IMR-90 (cell line): ENCODE measurements at regions not wholly inside any gene's neighbourhood (a gene's known extent, or its start where the extent isn't known, plus 50 kb on each side); places are given as distances from the start of the nearest gene placed in this dataset.

Experiments
- ATAC-seq: fragments of 200-7000 bp; cut with Tn5 transposase; 2 replicates; pipeline ENCODE4 v1.9.1; 2020; ENCODE audit warnings: low read depth, mild to moderate bottlenecking, moderate library complexity
- BruUV-seq: library from RNA; stranded (reverse); fragments of 400-500 nt; replicated peaks from 2 replicates; lab custom pipeline; 2021; lab: Mats Ljungman, UMichigan
- CTCF ChIA-PET: fragments of 300-600 bp; formaldehyde crosslinking; extraction: SDS; loops from one replicate; lab custom pipeline; 2021; ENCODE audit warnings: antibody characterized with exemption; lab: Yijun Ruan, JAX
- POLR2A ChIA-PET: fragments of 300-600 bp; sonication (Branson Sonifier 250); formaldehyde crosslinking; loops from one replicate; lab custom pipeline; 2022; ENCODE audit warnings: antibody characterized with exemption; ENCODE audit not compliant: unreplicated experiment; lab: Charles Lee
- DNase-seq: peaks from one replicate; pipeline ENCODE4 v3.0.0; 2013
- H2AFZ ChIP-seq: replicated peaks from 2 replicates; pipeline ENCODE3; 2013; ENCODE audit warnings: low read length, mild to moderate bottlenecking; ENCODE audit not compliant: poor library complexity
- H2AK5ac ChIP-seq: 2 replicates; pipeline ENCODE4 v1.6.1; 2013; ENCODE audit warnings: low read depth, low read length, inconsistent platforms
- H2AK9ac ChIP-seq: replicated peaks from 2 replicates; pipeline ENCODE3; 2013; ENCODE audit warnings: mild to moderate bottlenecking, low read depth, low read length, moderate library complexity; ENCODE audit not compliant: poor library complexity
- H2BK120ac ChIP-seq: 2 replicates; pipeline ENCODE4 v1.6.1; 2013; ENCODE audit warnings: low read depth, low read length, inconsistent platforms
- H2BK15ac ChIP-seq: 3 replicates; pipeline ENCODE4 v1.6.1; 2013; ENCODE audit warnings: low read depth, low read length, inconsistent platforms
- H2BK20ac ChIP-seq: 2 replicates; pipeline ENCODE4 v1.6.1; 2013; ENCODE audit warnings: low read depth, mild to moderate bottlenecking, inconsistent platforms, low read length, moderate library complexity
- H2BK5ac ChIP-seq: 2 replicates; pipeline ENCODE4 v1.6.1; 2013; ENCODE audit warnings: mild to moderate bottlenecking, low read depth, low read length, inconsistent platforms; ENCODE audit not compliant: poor library complexity, severe bottlenecking
- H3K14ac ChIP-seq: replicated peaks from 2 replicates; pipeline ENCODE4 v1.6.1; 2013; ENCODE audit warnings: low read depth, low read length, inconsistent platforms
- H3K18ac ChIP-seq: 2 replicates; pipeline ENCODE4 v1.6.1; 2013; ENCODE audit warnings: low read depth, low read length, control low read depth
- H3K23ac ChIP-seq: 2 replicates; pipeline ENCODE4 v1.6.1; 2013; ENCODE audit warnings: low read depth, low read length, inconsistent platforms
- H3K27ac ChIP-seq: 2 replicates; pipeline ENCODE4 v1.5.1; 2013; ENCODE audit warnings: mild to moderate bottlenecking, control low read depth, low read length; ENCODE audit not compliant: insufficient read depth
- H3K27me3 ChIP-seq: 2 replicates; pipeline ENCODE4 v1.6.1; 2013; ENCODE audit warnings: low read length; ENCODE audit not compliant: control insufficient read depth, insufficient read depth
- H3K36me3 ChIP-seq: 2 replicates; pipeline ENCODE4 v1.6.1; 2013; ENCODE audit warnings: low read length, mixed read lengths; ENCODE audit not compliant: control insufficient read depth, insufficient read depth
- H3K4ac ChIP-seq: 2 replicates; pipeline ENCODE4 v1.6.1; 2013; ENCODE audit warnings: low read depth, low read length, inconsistent platforms
- H3K4me1 ChIP-seq: 2 replicates; pipeline ENCODE4 v1.6.1; 2013; ENCODE audit warnings: low read length, mixed read lengths; ENCODE audit not compliant: control insufficient read depth, insufficient read depth
- H3K4me2 ChIP-seq: 2 replicates; pipeline ENCODE4 v1.6.1; 2013; ENCODE audit warnings: low read depth, mild to moderate bottlenecking, control low read depth, low read length, moderate library complexity
- H3K4me3 ChIP-seq: 2 replicates; pipeline ENCODE4 v1.5.1; 2013; ENCODE audit warnings: low read depth, mild to moderate bottlenecking, control low read depth, low read length, moderate library complexity; ENCODE audit not compliant: insufficient read depth
- H3K56ac ChIP-seq: 2 replicates; pipeline ENCODE4 v1.6.1; 2013; ENCODE audit warnings: low read length, inconsistent platforms; ENCODE audit not compliant: insufficient read depth; ENCODE audit errors: extremely low read depth
- H3K79me1 ChIP-seq, 2 experiments: 2 replicates each; pipeline ENCODE4 v1.6.1; 2013; ENCODE audit warnings: low read length in 2 of 2, inconsistent platforms in 1 of 2, low read depth in 1 of 2
- H3K9ac ChIP-seq: 2 replicates; pipeline ENCODE4 v1.6.1; 2013; ENCODE audit warnings: low read depth, low read length, control low read depth
- H3K9me1 ChIP-seq: 2 replicates; pipeline ENCODE4 v1.6.1; 2013; ENCODE audit warnings: low read length, inconsistent platforms; ENCODE audit not compliant: insufficient read depth
- H3K9me3 ChIP-seq: 2 replicates; pipeline ENCODE4 v1.6.1; 2013; ENCODE audit warnings: low read length; ENCODE audit not compliant: control insufficient read depth, insufficient read depth
- H4K20me1 ChIP-seq: 2 replicates; pipeline ENCODE4 v1.6.1; 2013; ENCODE audit warnings: low read length, inconsistent platforms; ENCODE audit not compliant: insufficient read depth
- H4K5ac ChIP-seq: 2 replicates; pipeline ENCODE4 v1.6.1; 2013; ENCODE audit warnings: mild to moderate bottlenecking, low read depth, low read length, control low read depth
- H4K8ac ChIP-seq, 2 experiments: 2 replicates each; pipeline ENCODE4 v1.6.1; 2013; ENCODE audit warnings: low read depth in 2 of 2, low read length in 2 of 2, control low read depth in 1 of 2, inconsistent platforms in 1 of 2
- H4K91ac ChIP-seq: 2 replicates; pipeline ENCODE4 v1.6.1; 2013; ENCODE audit warnings: low read depth, low read length, inconsistent platforms; ENCODE audit not compliant: insufficient read depth
- WGBS, 2 experiments: methylation state at CpG; one replicate each; pipeline versions ENCODE4 v1.1.5 to v1.1.7; 2013; ENCODE audit warnings: missing lambda C conversion rate in 2 of 2; ENCODE audit not compliant: insufficient read length in 1 of 2; ENCODE audit errors: extremely low coverage in 2 of 2; 5-methylcytosine and 5-hydroxymethylcytosine counted together
- dilution Hi-C: fragments of 300-500 bp; cut with HindIII; formaldehyde crosslinking; loops from one replicate; pipeline ENCODE4 v1.14.3; 2018; ENCODE audit warnings: low sequenced_read_pairs; ENCODE audit not compliant: unreplicated experiment
- in situ Hi-C: fragments of 300-500 bp; cut with MboI; formaldehyde crosslinking; loops from 3 replicates; pipeline ENCODE4 v1.14.3; 2019; ENCODE audit warnings: low sequenced_read_pairs, inconsistent platforms, mixed read lengths
- intact Hi-C: fragments of 100-400 bp; cut with micrococcal nuclease; formaldehyde crosslinking; loops from 2 replicates; pipeline ENCODE4 v1.10.0; 2022
- TF ChIP-seq, protein P1 (sequence below): fragments of 150-350 bp; IDR thresholded peaks from 2 replicates; pipeline ENCODE4 v1.6.1; 2017; ENCODE audit warnings: mild to moderate bottlenecking, antibody characterized with exemption, low read length, low read depth

DNA sequence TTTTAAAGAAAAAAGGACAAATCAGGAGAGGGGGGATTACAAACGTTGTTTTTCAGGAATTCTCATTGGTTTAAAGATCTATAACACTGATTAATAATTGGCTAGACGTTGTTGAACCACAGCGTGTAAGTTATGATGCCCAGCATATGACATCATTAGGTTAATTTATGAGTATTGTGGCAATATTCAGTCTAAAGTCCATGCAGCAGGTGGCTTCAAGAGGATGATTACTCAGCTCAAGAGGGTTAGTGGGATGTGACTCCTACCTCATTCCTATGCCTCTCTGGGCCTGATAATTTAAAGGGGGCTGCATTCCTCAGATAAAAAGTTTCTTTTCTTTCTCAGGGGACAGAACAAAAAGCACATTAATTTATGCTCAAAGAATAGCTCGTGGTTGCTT lies 1309.0 kb downstream of the EPHA7 start:
- Histone ChIP-seq H3K4ac (no peak overlapping the region), H3K9ac (no peak overlapping the region), H2BK5ac (no peak overlapping the region), H2BK20ac (no peak overlapping the region), H2AK9ac (no peak overlapping the region), H4K91ac (no peak overlapping the region), H4K8ac (no peak overlapping the region), H3K36me3 (no peaks in the 10 kb centered on the region), H3K4me1 (no peaks in the 10 kb centered on the region), H2AK5ac (no peak overlapping the region), H3K9me3 (peaks cover 4% of the 10 kb centered on the region), H3K9me1 (no peaks in the 10 kb centered on the region), H2BK120ac (no peak overlapping the region), H3K14ac (no peak overlapping the region), H4K20me1 (no peaks in the 10 kb centered on the region), H3K56ac (no peak overlapping the region), H3K23ac (no peak overlapping the region), H3K27ac (no peak overlapping the region), H3K18ac (no peak overlapping the region), H3K4me2 (no peak overlapping the region), H2BK15ac (no peak overlapping the region), H2AFZ (no peak overlapping the region), H3K79me1 (no peaks in the 10 kb centered on the region), H3K27me3 (no peaks in the 10 kb centered on the region), H3K4me3 (no peak overlapping the region), H4K5ac (no peak overlapping the region)
- in situ Hi-C loops (no loop called here), dilution Hi-C loops (no loop called here), intact Hi-C loops (loop anchor here (5.0 kb wide), 1 partner anchor 643 kb away; no protein-coding TSS in a partner anchor)
- ATAC-seq (no peak), DNase-seq (no peak)
- ChIA-PET POLR2A (interaction anchor here (0.6 kb wide), 1 partner anchor 72 kb away, joined by 5 read pairs; no protein-coding TSS in a partner anchor), CTCF (interaction anchor here (0.9 kb wide), 1 partner anchor 11 kb away, joined by 3 read pairs; no protein-coding TSS in a partner anchor)
- no TSS peak for BruUV-seq
- TF ChIP-seq, protein P1, sequence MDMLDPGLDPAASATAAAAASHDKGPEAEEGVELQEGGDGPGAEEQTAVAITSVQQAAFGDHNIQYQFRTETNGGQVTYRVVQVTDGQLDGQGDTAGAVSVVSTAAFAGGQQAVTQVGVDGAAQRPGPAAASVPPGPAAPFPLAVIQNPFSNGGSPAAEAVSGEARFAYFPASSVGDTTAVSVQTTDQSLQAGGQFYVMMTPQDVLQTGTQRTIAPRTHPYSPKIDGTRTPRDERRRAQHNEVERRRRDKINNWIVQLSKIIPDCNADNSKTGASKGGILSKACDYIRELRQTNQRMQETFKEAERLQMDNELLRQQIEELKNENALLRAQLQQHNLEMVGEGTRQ = no peak
- WGBS, 2 experiments = no CpG with 5 or more reads among the region's 4 CpGs
